ENCODE measurements at regions not wholly inside any gene's neighbourhood (a gene's known extent, or its start where the extent isn't known, plus 50 kb on each side); places are given as distances from the start of the nearest gene placed in this dataset.

DNA sequence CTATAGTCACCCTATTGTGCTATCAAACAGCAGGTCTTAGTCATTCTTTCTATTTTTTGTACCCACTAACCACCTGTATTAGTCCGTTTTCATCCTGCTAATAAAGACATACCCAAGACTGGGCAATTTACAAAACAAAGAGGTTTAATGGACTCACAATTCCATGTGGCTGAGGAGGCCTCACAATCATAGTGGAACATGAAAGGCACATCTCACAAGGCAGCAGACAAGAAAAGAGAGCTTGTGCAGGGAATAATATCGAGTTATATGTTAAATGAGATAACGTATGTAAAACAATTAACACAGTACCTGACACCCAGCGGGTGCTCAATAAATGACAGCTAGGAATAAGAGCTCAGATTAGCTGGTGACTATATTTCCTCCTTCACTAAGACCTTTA lies 88.1 kb upstream of the WDR44 start:
- intact Hi-C loops (cut with DNase I, micrococcal nuclease), result no loop called here
- TF ChIP-seq, protein P1, sequence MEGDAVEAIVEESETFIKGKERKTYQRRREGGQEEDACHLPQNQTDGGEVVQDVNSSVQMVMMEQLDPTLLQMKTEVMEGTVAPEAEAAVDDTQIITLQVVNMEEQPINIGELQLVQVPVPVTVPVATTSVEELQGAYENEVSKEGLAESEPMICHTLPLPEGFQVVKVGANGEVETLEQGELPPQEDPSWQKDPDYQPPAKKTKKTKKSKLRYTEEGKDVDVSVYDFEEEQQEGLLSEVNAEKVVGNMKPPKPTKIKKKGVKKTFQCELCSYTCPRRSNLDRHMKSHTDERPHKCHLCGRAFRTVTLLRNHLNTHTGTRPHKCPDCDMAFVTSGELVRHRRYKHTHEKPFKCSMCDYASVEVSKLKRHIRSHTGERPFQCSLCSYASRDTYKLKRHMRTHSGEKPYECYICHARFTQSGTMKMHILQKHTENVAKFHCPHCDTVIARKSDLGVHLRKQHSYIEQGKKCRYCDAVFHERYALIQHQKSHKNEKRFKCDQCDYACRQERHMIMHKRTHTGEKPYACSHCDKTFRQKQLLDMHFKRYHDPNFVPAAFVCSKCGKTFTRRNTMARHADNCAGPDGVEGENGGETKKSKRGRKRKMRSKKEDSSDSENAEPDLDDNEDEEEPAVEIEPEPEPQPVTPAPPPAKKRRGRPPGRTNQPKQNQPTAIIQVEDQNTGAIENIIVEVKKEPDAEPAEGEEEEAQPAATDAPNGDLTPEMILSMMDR (IDR thresholded peaks at IDR 0.05), result no peak
- ChIA-PET CTCF (no interaction called here), POLR2A (no interaction called here)
- H3K27me3 ChIP-seq (ENCODE audit: control insufficient read depth in 1 of 2, insufficient read depth in 2 of 2, low read length in 2 of 2), result no peaks in the 10 kb centered on the region
- no peaks in the 10 kb centered on the region for H3K36me3 ChIP-seq (ENCODE audit: insufficient read depth, low read length)
- Mint-ChIP-seq H3K36me3 (ENCODE audit: low read depth) (no peaks in the 10 kb centered on the region), H3K27me3 (peaks cover 3% of the 10 kb centered on the region), H3K4me3 (no peak overlapping the region), H3K4me1 (ENCODE audit: low read depth) (no peaks in the 10 kb centered on the region), H3K27ac (no peak overlapping the region), H3K9me3 (no peaks in the 10 kb centered on the region)
- ATAC-seq (ENCODE audit: poor library complexity) (no peak), DNase-seq (no peak)
- no peak overlapping the region for H3K27ac ChIP-seq (ENCODE audit: low read depth in 1 of 2, low read length in 2 of 2)
- no peaks in the 10 kb centered on the region for H3K9me3 ChIP-seq (ENCODE audit: control insufficient read depth in 1 of 2, insufficient read depth in 1 of 2, low read length in 2 of 2)
- H3K4me1 ChIP-seq (ENCODE audit: insufficient read depth, low read length), result no peaks in the 10 kb centered on the region
- H3K4me3 ChIP-seq (ENCODE audit: low read length), result no peak overlapping the region

DNA sequence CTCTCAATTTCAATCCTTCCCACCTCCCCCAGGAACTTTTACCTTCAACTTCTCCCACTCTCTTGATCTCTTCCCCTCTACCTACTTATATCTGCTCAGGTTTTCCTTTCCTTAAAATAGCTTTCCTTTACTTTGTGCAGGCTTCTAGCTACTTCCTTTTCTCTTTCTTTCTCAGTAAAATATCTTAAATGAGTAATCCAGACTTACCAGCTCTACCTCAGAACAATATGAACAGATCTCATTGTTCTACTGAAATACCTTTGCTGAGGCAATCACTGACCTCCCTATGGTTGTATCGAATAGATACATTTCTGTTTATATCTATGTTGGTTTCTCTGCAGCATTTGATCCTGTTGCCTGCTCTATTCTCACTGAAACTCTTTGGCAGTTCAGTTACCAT lies 86.7 kb upstream of the WDR44 start:
- Histone ChIP-seq H3K4me1 (ENCODE audit: insufficient read depth, low read length) (no peaks in the 10 kb centered on the region), H3K27ac (ENCODE audit: low read depth in 1 of 2, low read length in 2 of 2) (no peak overlapping the region), H3K27me3 (ENCODE audit: control insufficient read depth in 1 of 2, insufficient read depth in 2 of 2, low read length in 2 of 2) (no peaks in the 10 kb centered on the region), H3K36me3 (ENCODE audit: insufficient read depth, low read length) (no peaks in the 10 kb centered on the region), H3K9me3 (ENCODE audit: control insufficient read depth in 1 of 2, insufficient read depth in 1 of 2, low read length in 2 of 2) (no peaks in the 10 kb centered on the region), H3K4me3 (ENCODE audit: low read length) (no peak overlapping the region)
- ChIA-PET CTCF (no interaction called here), POLR2A (no interaction called here)
- H3K4me1 Mint-ChIP-seq (ENCODE audit: low read depth), result no peaks in the 10 kb centered on the region
- TF ChIP-seq, protein P1 (IDR thresholded peaks at IDR 0.05), result no peak
- no peak overlapping the region for H3K27ac Mint-ChIP-seq
- H3K9me3 Mint-ChIP-seq, result no peaks in the 10 kb centered on the region
- no peak overlapping the region for H3K4me3 Mint-ChIP-seq
- H3K36me3 Mint-ChIP-seq (ENCODE audit: low read depth), result no peaks in the 10 kb centered on the region
- DNase-seq, result no peak
- peaks cover 3% of the 10 kb centered on the region for H3K27me3 Mint-ChIP-seq
- intact Hi-C loops (cut with DNase I, micrococcal nuclease), result no loop called here
- ATAC-seq (ENCODE audit: poor library complexity), result no peak

DNA sequence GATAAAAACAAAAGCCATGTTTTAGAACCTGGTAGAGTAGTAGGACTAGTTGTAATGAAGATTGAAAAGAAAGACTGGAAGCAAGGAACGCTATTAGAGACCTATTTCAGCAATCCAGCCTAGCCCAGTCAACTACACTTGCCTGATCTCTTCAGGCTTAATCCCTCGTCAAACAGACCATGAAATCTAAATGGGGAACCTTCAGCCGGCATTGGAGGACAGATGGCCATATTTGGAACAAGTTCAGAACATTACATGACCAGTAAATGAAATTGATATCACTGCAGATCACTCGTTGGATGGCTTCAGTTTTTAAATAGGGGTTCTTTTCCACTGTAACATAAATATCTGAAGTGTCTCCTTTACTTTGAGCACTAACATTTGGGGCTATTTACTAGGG lies 84.8 kb upstream of the WDR44 start:
- Histone ChIP-seq H3K4me1 (ENCODE audit: insufficient read depth, low read length) (no peaks in the 10 kb centered on the region), H3K27me3 (ENCODE audit: control insufficient read depth in 1 of 2, insufficient read depth in 2 of 2, low read length in 2 of 2) (no peaks in the 10 kb centered on the region), H3K27ac (ENCODE audit: low read depth in 1 of 2, low read length in 2 of 2) (no peak overlapping the region), H3K9me3 (ENCODE audit: control insufficient read depth in 1 of 2, insufficient read depth in 1 of 2, low read length in 2 of 2) (no peaks in the 10 kb centered on the region), H3K4me3 (ENCODE audit: low read length) (no peak overlapping the region), H3K36me3 (ENCODE audit: insufficient read depth, low read length) (no peaks in the 10 kb centered on the region)
- Mint-ChIP-seq H3K36me3 (ENCODE audit: low read depth) (no peaks in the 10 kb centered on the region), H3K4me1 (ENCODE audit: low read depth) (no peaks in the 10 kb centered on the region), H3K9me3 (no peaks in the 10 kb centered on the region), H3K27me3 (peaks cover 3% of the 10 kb centered on the region), H3K4me3 (no peak overlapping the region), H3K27ac (no peak overlapping the region)
- ChIA-PET POLR2A (no interaction called here), CTCF (no interaction called here)
- DNase-seq (no peak), ATAC-seq (ENCODE audit: poor library complexity) (no peak)
- intact Hi-C loops (cut with DNase I, micrococcal nuclease), result no loop called here
- TF ChIP-seq, protein P1 (IDR thresholded peaks at IDR 0.05), result no peak

Measured in CD4-positive, alpha-beta T cell (primary cell).